ENCODE measurements at regions not wholly inside any gene's neighbourhood (a gene's known extent, or its start where the extent isn't known, plus 50 kb on each side); places are given as distances from the start of the nearest gene placed in this dataset.

GRCh38 chr22:47304854-47305253 lies 542.4 kb downstream of the TBC1D22A start:
- no peak for TF ChIP-seq CTCF (IDR thresholded peaks at IDR 0.05)
- no peak for TF ChIP-seq POLR2A (IDR thresholded peaks at IDR 0.05)

Data from adrenal gland (tissue), 5 donors.